SK-N-SH (cell line): ENCODE measurements at regions not wholly inside any gene's neighbourhood (a gene's known extent, or its start where the extent isn't known, plus 50 kb on each side); places are given as distances from the start of the nearest gene placed in this dataset.

ENCODE experiments used
- CTCF ChIA-PET: fragments of 300-600, 350-600 bp; formaldehyde crosslinking; extraction: SDS; loops from one replicate; lab custom pipeline; 2021; lab: Yijun Ruan, JAX
- POLR2A ChIA-PET: fragments of 350-600 bp; sonication (Branson Sonifier 250); formaldehyde crosslinking; extraction: SDS; loops from one replicate; lab custom pipeline; 2020; ENCODE audit warnings: antibody characterized with exemption, inconsistent platforms; lab: Yijun Ruan, JAX
- DNase-seq: peaks from one replicate; pipeline ENCODE4 v3.0.0; 2012
- H2AFZ ChIP-seq: fragments of 200-600 bp; sonication (generic); 2 replicates; pipeline ENCODE4 v1.8.1; 2016; ENCODE audit warnings: antibody characterized with exemption, mild to moderate bottlenecking, low read depth
- H3F3A ChIP-seq: fragments of 200-600 bp; sonication (generic); replicated peaks from 2 replicates; pipeline ENCODE3; 2016; ENCODE audit warnings: antibody characterized with exemption, mild to moderate bottlenecking; ENCODE audit not compliant: insufficient read depth
- H3K27ac ChIP-seq, 2 experiments: fragments of 200-500 bp in 1 of 2; fragments of 200-600 bp in 1 of 2; sonication (Bioruptor generic) in 1 of 2; sonication (generic), shearing (Covaris generic) in 1 of 2; 2 replicates each; pipeline versions ENCODE4 v1.5.1 to v1.6.1; 2014 to 2016; ENCODE audit warnings: low read depth in 2 of 2, inconsistent platforms in 1 of 2, low read length in 1 of 2, mild to moderate bottlenecking in 1 of 2, mixed read lengths in 1 of 2
- H3K27me3 ChIP-seq: fragments of 200-600 bp; sonication (generic), shearing (Covaris generic); 2 replicates; pipeline ENCODE4 v1.6.1; 2016; ENCODE audit warnings: mixed run types; ENCODE audit not compliant: insufficient read depth
- H3K36me3 ChIP-seq, 2 experiments: fragments of 200-500 bp in 1 of 2; fragments of 200-600 bp in 1 of 2; sonication (Bioruptor generic) in 1 of 2; sonication (generic) in 1 of 2; replicated peaks in 1 of 2; 2 replicates each; pipeline versions ENCODE3 to v1.5.1; 2014 to 2016; ENCODE audit warnings: low read length in 1 of 2, mild to moderate bottlenecking in 1 of 2; ENCODE audit not compliant: insufficient read depth in 2 of 2, control insufficient read depth in 1 of 2
- H3K4me1 ChIP-seq, 2 experiments: fragments of 200-500 bp in 1 of 2; fragments of 200-600 bp in 1 of 2; sonication (Bioruptor generic) in 1 of 2; sonication (generic), shearing (Covaris generic) in 1 of 2; 2 replicates each; pipeline versions ENCODE4 v1.5.1 to v1.6.1; 2014 to 2016; ENCODE audit warnings: low read depth in 1 of 2, low read length in 1 of 2, mixed run types in 1 of 2; ENCODE audit not compliant: insufficient read depth in 2 of 2, control insufficient read depth in 1 of 2
- H3K4me2 ChIP-seq: fragments of 200-600 bp; sonication (generic), shearing (Covaris generic); 2 replicates; pipeline ENCODE4 v1.6.1; 2017; ENCODE audit warnings: mixed run types
- H3K4me3 ChIP-seq, 2 experiments: fragments of 200-500 bp in 1 of 2; fragments of 200-600 bp in 1 of 2; sonication (Bioruptor generic) in 1 of 2; sonication (generic), shearing (Covaris generic) in 1 of 2; 2 replicates each; pipeline versions ENCODE4 v1.5.1 to v1.8.1; 2014 to 2016; ENCODE audit warnings: low read depth in 2 of 2, inconsistent platforms in 1 of 2, low read length in 1 of 2, mild to moderate bottlenecking in 1 of 2, mixed read lengths in 1 of 2, moderate library complexity in 1 of 2
- H3K79me2 ChIP-seq: fragments of 200-600 bp; sonication (generic); 2 replicates; pipeline ENCODE4 v1.8.1; 2017; ENCODE audit warnings: mild to moderate bottlenecking; ENCODE audit not compliant: insufficient read depth
- H3K9ac ChIP-seq: fragments of 200-600 bp; sonication (generic); 2 replicates; pipeline ENCODE4 v1.6.1; 2017; ENCODE audit warnings: mixed run types
- H3K9me2 ChIP-seq: fragments of 200-600 bp; sonication (generic); 2 replicates; pipeline ENCODE4 v1.6.1; 2017; ENCODE audit warnings: mixed run types
- H3K9me3 ChIP-seq: fragments of 200-600 bp; sonication (generic); 2 replicates; pipeline ENCODE4 v1.6.1; 2017; ENCODE audit warnings: mixed run types, mild to moderate bottlenecking, moderate library complexity
- H4K20me1 ChIP-seq: fragments of 200-600 bp; sonication (generic); 2 replicates; pipeline ENCODE4 v1.6.1; 2017; ENCODE audit warnings: mild to moderate bottlenecking, mixed run types; ENCODE audit not compliant: insufficient read depth
- EP300 ChIP-seq, 2 experiments: IDR thresholded peaks; 2 replicates each; pipeline versions ENCODE4 v1.4.0 to v1.6.1; 2012; ENCODE audit warnings: borderline replicate concordance in 1 of 2, low read depth in 1 of 2, low read length in 1 of 2
- FOSL2 ChIP-seq: IDR thresholded peaks from 2 replicates; pipeline ENCODE4 v1.4.0; 2012; ENCODE audit warnings: low read depth, mild to moderate bottlenecking, moderate library complexity, borderline replicate concordance
- FOXJ3 ChIP-seq: sonication (generic); formaldehyde crosslinking; IDR thresholded peaks from 2 replicates; pipeline ENCODE4 v1.5.1; 2020; ENCODE audit warnings: mild to moderate bottlenecking, missing genetic modification reagents
- GABPA ChIP-seq: IDR thresholded peaks from 2 replicates; pipeline ENCODE4 v1.4.0; 2012; ENCODE audit warnings: low read depth, mild to moderate bottlenecking
- MAX ChIP-seq: IDR thresholded peaks from 2 replicates; pipeline ENCODE4 v1.4.0; 2012; ENCODE audit warnings: low read depth
- MXI1 ChIP-seq: IDR thresholded peaks from 2 replicates; pipeline ENCODE4 v1.6.1; 2012; ENCODE audit warnings: mild to moderate bottlenecking, low read depth, low read length, improper control_type of control experiment
- NFIC ChIP-seq: IDR thresholded peaks from 2 replicates; pipeline ENCODE4 v1.4.0; 2012; ENCODE audit warnings: borderline replicate concordance
- NRF1 ChIP-seq: IDR thresholded peaks from 2 replicates; pipeline ENCODE4 v1.6.1; 2012; ENCODE audit warnings: low read depth, mild to moderate bottlenecking, low read length
- RCOR1 ChIP-seq: fragments of 150-350 bp; IDR thresholded peaks from 2 replicates; pipeline ENCODE4 v1.6.1; 2017; ENCODE audit warnings: antibody characterized with exemption, low read length
- SMC3 ChIP-seq: IDR thresholded peaks from 2 replicates; pipeline ENCODE4 v1.6.1; 2012; ENCODE audit warnings: low read depth, low read length, improper control_type of control experiment
- TCF12 ChIP-seq: IDR thresholded peaks from 2 replicates; pipeline ENCODE4 v1.4.0; 2012
- TEAD4 ChIP-seq: IDR thresholded peaks from 2 replicates; pipeline ENCODE4 v1.4.0; 2012; ENCODE audit warnings: mild to moderate bottlenecking, borderline replicate concordance; ENCODE audit not compliant: insufficient read depth
- USF2 ChIP-seq: fragments of 150-350 bp; IDR thresholded peaks from 2 replicates; pipeline ENCODE4 v1.6.1; 2017; ENCODE audit warnings: antibody characterized with exemption, low read length, low read depth, borderline replicate concordance
- ZBTB33 ChIP-seq: IDR thresholded peaks from 2 replicates; pipeline ENCODE4 v1.4.0; 2012; ENCODE audit warnings: low read depth, borderline replicate concordance
- WGBS: methylation state at CpG from one replicate; pipeline ENCODE4 v1.1.6; 2017; ENCODE audit warnings: low lambda C conversion rate; 5-methylcytosine and 5-hydroxymethylcytosine counted together
- TF ChIP-seq, protein P1 (sequence below): IDR thresholded peaks from 2 replicates; pipeline ENCODE4 v1.6.1; 2012; ENCODE audit warnings: mild to moderate bottlenecking, low read depth, low read length, moderate library complexity
- TF ChIP-seq, protein P2 (sequence below): IDR thresholded peaks from 2 replicates; pipeline ENCODE4 v1.4.0; 2012; ENCODE audit warnings: low read depth, borderline replicate concordance

- Histone ChIP-seq H3K9me2 (no peaks in the 10 kb centered on the region), H3K27ac (no peak overlapping the region), H3K36me3 (no peaks in the 10 kb centered on the region), H4K20me1 (no peaks in the 10 kb centered on the region), H3K4me2 (no peak overlapping the region), H3F3A (no peaks in the 10 kb centered on the region), H2AFZ (no peak overlapping the region), H3K79me2 (no peaks in the 10 kb centered on the region), H3K9me3 (no peaks in the 10 kb centered on the region), H3K4me3 (no peak overlapping the region), H3K27me3 (no peaks in the 10 kb centered on the region), H3K9ac (no peak overlapping the region), H3K4me1 (no peaks in the 10 kb centered on the region; a peak in 1 of 4 replicates)
- no peak for DNase-seq
- WGBS = 22% methylated on average over 8 of the region's 8 CpGs
- POLR2A ChIA-PET = no interaction called here
- CTCF ChIA-PET = no interaction called here
- no peak for TF ChIP-seq NRF1
- no peak for TF ChIP-seq RCOR1
- TF ChIP-seq FOSL2 = no peak
- TF ChIP-seq, protein P1, sequence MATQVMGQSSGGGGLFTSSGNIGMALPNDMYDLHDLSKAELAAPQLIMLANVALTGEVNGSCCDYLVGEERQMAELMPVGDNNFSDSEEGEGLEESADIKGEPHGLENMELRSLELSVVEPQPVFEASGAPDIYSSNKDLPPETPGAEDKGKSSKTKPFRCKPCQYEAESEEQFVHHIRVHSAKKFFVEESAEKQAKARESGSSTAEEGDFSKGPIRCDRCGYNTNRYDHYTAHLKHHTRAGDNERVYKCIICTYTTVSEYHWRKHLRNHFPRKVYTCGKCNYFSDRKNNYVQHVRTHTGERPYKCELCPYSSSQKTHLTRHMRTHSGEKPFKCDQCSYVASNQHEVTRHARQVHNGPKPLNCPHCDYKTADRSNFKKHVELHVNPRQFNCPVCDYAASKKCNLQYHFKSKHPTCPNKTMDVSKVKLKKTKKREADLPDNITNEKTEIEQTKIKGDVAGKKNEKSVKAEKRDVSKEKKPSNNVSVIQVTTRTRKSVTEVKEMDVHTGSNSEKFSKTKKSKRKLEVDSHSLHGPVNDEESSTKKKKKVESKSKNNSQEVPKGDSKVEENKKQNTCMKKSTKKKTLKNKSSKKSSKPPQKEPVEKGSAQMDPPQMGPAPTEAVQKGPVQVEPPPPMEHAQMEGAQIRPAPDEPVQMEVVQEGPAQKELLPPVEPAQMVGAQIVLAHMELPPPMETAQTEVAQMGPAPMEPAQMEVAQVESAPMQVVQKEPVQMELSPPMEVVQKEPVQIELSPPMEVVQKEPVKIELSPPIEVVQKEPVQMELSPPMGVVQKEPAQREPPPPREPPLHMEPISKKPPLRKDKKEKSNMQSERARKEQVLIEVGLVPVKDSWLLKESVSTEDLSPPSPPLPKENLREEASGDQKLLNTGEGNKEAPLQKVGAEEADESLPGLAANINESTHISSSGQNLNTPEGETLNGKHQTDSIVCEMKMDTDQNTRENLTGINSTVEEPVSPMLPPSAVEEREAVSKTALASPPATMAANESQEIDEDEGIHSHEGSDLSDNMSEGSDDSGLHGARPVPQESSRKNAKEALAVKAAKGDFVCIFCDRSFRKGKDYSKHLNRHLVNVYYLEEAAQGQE = no peak
- TF ChIP-seq TEAD4 = no peak
- TF ChIP-seq FOXJ3 (CRISPR knock-in tag) = no peak
These were observed 501.1 kb upstream of the CELF2 start for GRCh38 chr10:10516346-10517130.

GRCh38 chr10:10517866-10518265, 499.8 kb upstream of the CELF2 start:
- no peak overlapping the region for H2AFZ ChIP-seq
- TF ChIP-seq NFIC (no peak), ZBTB33 (no peak), USF2 (no peak), SMC3 (no peak), MXI1 (no peak), MAX (no peak), GABPA (no peak), TCF12 (no peak), EP300 (IDR thresholded peaks at IDR 0.05; ENCODE audit: borderline replicate concordance in 1 of 2, low read depth in 1 of 2, low read length in 1 of 2) (no peak)
- TF ChIP-seq, protein P2, sequence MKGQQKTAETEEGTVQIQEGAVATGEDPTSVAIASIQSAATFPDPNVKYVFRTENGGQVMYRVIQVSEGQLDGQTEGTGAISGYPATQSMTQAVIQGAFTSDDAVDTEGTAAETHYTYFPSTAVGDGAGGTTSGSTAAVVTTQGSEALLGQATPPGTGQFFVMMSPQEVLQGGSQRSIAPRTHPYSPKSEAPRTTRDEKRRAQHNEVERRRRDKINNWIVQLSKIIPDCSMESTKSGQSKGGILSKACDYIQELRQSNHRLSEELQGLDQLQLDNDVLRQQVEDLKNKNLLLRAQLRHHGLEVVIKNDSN = no peak
- no peaks in the 10 kb centered on the region for H3K79me2 ChIP-seq
- no peaks in the 10 kb centered on the region for H3K9me3 ChIP-seq
- H3K9me2 ChIP-seq = no peaks in the 10 kb centered on the region
- no peaks in the 10 kb centered on the region for H3F3A ChIP-seq
- 26% methylated on average over 4 of the region's 4 CpGs for WGBS
- H3K4me2 ChIP-seq = no peak overlapping the region
- no peak overlapping the region for H3K27ac ChIP-seq
- ChIA-PET CTCF (interaction anchor here (1.4 kb wide), 1 partner anchor 11 kb away, joined by 5 read pairs; no protein-coding TSS in a partner anchor), POLR2A (no interaction called here)
- H3K36me3 ChIP-seq = no peaks in the 10 kb centered on the region
- H3K4me3 ChIP-seq = no peak overlapping the region
- no peaks in the 10 kb centered on the region for H4K20me1 ChIP-seq
- no peaks in the 10 kb centered on the region; a peak in 1 of 4 replicates for H3K4me1 ChIP-seq
- DNase-seq = no peak
- no peak overlapping the region for H3K9ac ChIP-seq
- no peaks in the 10 kb centered on the region for H3K27me3 ChIP-seq
